Tibial nerve (tissue), 4 donors: ENCODE measurements at regions not wholly inside any gene's neighbourhood (a gene's known extent, or its start where the extent isn't known, plus 50 kb on each side); places are given as distances from the start of the nearest gene placed in this dataset. TPM values are rescaled to one million over a fixed set of nuclear protein-coding genes. Genes with fewer than 3 reads are reported as not detected.
"Not testable (repeated sequence)": the region's sequence is repeated elsewhere in the genome, so short reads cannot be mapped to it uniquely, and the experiment has no call there.

Source experiments
- DNase-seq, 2 donors: peaks; one replicate each; pipeline ENCODE4 v3.0.0-alpha.2; 2019; ENCODE audit warnings: low spot score in 2 of 2
- H3K27ac ChIP-seq, 4 donors: fragments of 200-600 bp; sonication (generic) in 3 of 4; one replicate each; pipeline ENCODE4 v1.5.1; 2017 to 2019; ENCODE audit warnings: mild to moderate bottlenecking in 1 of 4
- H3K27me3 ChIP-seq, 2 donors: fragments of 200-600 bp; sonication (generic) in 1 of 2; one replicate each; pipeline versions ENCODE4 v1.5.1 to v1.6.0; 2017 to 2019
- H3K36me3 ChIP-seq, 3 donors: fragments of 200-600 bp; sonication (generic); one replicate each; pipeline ENCODE4 v1.5.1; 2018 to 2019
- H3K4me1 ChIP-seq, 4 donors: fragments of 200-600 bp; sonication (generic) in 3 of 4; one replicate each; pipeline ENCODE4 v1.5.1; 2017 to 2019
- H3K4me3 ChIP-seq, 4 donors: fragments of 200-600 bp; sonication (generic) in 3 of 4; one replicate each; pipeline ENCODE4 v1.5.1; 2017 to 2019; ENCODE audit warnings: mild to moderate bottlenecking in 1 of 4, moderate library complexity in 1 of 4
- H3K9me3 ChIP-seq, 4 donors: fragments of 200-600 bp; sonication (generic) in 3 of 4; one replicate each; pipeline ENCODE4 v1.5.1; 2017 to 2019
- EP300 ChIP-seq, 2 donors: sonication (generic); formaldehyde crosslinking; IDR thresholded peaks; one replicate each; pipeline ENCODE4 v1.6.1; 2017; ENCODE audit warnings: antibody characterized with exemption in 2 of 2, mild to moderate bottlenecking in 1 of 2
- POLR2A ChIP-seq, 2 donors: fragments of 450-650 bp; IDR thresholded peaks; one replicate each; pipeline ENCODE4 v1.6.1; 2017; ENCODE audit warnings: antibody characterized with exemption in 2 of 2, mild to moderate bottlenecking in 2 of 2, moderate library complexity in 2 of 2
- WGBS, 2 donors: methylation state at CpG; one replicate each; pipeline ENCODE4 v1.1.5; 2018; 5-methylcytosine and 5-hydroxymethylcytosine counted together
- small RNA-seq: library from RNA; depleted of rRNA; stranded (forward); fragments of <200 nt; gene quantifications from one replicate; pipeline ENCODE3, GENCODE V24; 2016
- TF ChIP-seq, protein P1 (sequence below), 5 experiments: fragments of 200-600 bp in 3 of 5; fragments of 450-650 bp in 2 of 5; sonication (generic) in 3 of 5; IDR thresholded peaks; one replicate each; pipeline ENCODE4 v1.5.1; 2016 to 2019; ENCODE audit warnings: antibody characterized with exemption in 5 of 5, mild to moderate bottlenecking in 3 of 5, moderate library complexity in 2 of 5

DNA sequence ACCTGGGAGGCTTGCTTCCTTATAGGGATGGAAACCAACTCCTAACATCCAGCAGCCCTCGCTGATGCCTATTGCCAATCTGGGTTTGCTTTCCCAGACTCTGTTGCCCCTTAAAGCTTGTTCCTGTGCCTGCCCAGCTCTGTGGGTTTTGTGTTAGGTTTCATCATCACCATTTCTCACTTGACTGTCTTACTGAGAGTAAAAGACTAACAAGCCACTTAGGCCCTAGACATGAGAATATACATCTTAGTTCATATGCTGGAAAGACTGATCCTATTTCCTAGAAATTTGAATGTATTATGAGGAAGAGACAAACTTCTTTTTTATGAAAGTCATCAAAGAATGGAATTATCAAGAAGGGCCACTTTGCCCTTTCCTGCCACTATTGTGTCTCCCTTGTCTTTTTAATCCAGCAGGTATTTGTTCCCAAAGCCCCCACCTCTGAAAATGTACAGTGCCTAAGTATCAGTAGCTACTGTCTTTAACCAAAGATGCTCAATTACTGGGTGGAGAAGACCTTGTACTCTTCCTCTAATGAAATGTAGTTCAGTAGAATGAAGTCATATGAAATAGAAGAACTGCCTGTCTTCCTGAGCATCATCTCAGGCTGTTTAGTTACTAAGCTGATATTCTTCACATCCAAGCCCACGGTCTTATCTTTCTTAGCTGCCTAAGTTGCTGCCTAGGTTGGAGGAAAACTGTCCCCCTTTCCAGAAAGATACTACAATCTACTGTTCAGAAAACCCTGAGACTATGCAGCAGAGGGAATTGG is 59.8 kb upstream of the ZPLD1 start:
- no peak for DNase-seq
- Histone ChIP-seq H3K4me3 (no peak overlapping the region), H3K4me1 (no peaks in the 10 kb centered on the region), H3K9me3 (no peaks in the 10 kb centered on the region), H3K27ac (no peak overlapping the region), H3K27me3 (no peaks in the 10 kb centered on the region), H3K36me3 (no peaks in the 10 kb centered on the region)
- WGBS, 2 donors = 87 to 90% methylated on average over 2 of the region's 2 CpGs
- TF ChIP-seq, protein P1, sequence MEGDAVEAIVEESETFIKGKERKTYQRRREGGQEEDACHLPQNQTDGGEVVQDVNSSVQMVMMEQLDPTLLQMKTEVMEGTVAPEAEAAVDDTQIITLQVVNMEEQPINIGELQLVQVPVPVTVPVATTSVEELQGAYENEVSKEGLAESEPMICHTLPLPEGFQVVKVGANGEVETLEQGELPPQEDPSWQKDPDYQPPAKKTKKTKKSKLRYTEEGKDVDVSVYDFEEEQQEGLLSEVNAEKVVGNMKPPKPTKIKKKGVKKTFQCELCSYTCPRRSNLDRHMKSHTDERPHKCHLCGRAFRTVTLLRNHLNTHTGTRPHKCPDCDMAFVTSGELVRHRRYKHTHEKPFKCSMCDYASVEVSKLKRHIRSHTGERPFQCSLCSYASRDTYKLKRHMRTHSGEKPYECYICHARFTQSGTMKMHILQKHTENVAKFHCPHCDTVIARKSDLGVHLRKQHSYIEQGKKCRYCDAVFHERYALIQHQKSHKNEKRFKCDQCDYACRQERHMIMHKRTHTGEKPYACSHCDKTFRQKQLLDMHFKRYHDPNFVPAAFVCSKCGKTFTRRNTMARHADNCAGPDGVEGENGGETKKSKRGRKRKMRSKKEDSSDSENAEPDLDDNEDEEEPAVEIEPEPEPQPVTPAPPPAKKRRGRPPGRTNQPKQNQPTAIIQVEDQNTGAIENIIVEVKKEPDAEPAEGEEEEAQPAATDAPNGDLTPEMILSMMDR (IDR thresholded peaks at IDR 0.05) = no peak
- TF ChIP-seq EP300 (IDR thresholded peaks at IDR 0.05) = no peak
- no peak for TF ChIP-seq POLR2A (IDR thresholded peaks at IDR 0.05)

DNA sequence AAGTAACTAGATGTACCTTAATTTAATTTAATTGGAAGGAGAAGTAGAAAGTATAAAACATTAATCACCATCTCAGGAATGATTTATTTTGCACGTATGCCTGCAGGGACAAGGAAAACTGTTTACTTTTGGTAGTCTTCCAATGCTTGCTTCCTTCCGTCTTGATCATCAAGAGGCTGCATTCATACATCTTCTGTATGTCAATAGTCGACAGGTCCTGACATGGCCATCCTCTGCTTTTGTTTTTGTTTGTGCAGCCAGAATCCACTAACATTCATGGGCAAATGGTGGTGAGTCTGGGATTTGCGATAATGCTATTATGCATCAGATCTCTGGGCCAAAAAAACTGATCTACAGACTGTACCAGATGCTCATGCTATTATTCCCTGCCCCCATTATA is 56.6 kb upstream of the ZPLD1 start:
- Histone ChIP-seq H3K4me3 (no peak overlapping the region), H3K4me1 (no peaks in the 10 kb centered on the region), H3K27me3 (no peaks in the 10 kb centered on the region), H3K36me3 (no peaks in the 10 kb centered on the region), H3K9me3 (no peaks in the 10 kb centered on the region), H3K27ac (no peak overlapping the region)
- no peak for DNase-seq
- no peak for TF ChIP-seq EP300 (IDR thresholded peaks at IDR 0.05)
- TF ChIP-seq POLR2A (IDR thresholded peaks at IDR 0.05) = no peak
- TF ChIP-seq, protein P1 (IDR thresholded peaks at IDR 0.05) = no peak
- WGBS, 2 donors = 67 to 85% methylated on average over 4 of the region's 4 CpGs

DNA sequence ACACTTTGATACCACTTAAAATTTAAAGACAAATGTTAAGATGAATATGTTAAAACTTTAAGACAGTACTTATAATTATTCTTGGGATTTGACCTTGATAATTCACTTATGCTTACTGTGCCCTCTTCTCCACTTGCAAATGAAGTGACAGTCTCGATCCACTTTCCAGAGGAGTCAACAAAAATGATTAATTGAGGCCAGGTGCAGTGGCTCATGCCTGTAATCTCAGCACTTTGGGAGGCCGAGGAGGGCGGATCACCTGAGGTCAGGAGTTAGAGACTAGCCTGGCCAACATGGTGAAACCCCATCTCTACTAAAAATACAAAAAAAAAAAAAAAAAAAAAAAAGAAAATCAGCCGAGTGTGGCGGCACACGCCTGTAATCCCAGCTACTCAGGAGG is 52.6 kb upstream of the ZPLD1 start:
- not testable (repeated sequence) for H3K36me3 ChIP-seq, H3K4me1 ChIP-seq, H3K27ac ChIP-seq, DNase-seq, H3K4me3 ChIP-seq, H3K9me3 ChIP-seq, H3K27me3 ChIP-seq
- 86% methylated on average over 6 of the region's 6 CpGs for WGBS, 2 donors

Small RNAs in the stretch of these regions (small RNA-seq; reads per million reads assigned to genes)
- gene AC106712.1 (not detected), gene RF00019 (not detected)
